Activated T-cell treated with anti-CD3 and anti-CD28 coated beads for 1 hour (primary cell): ENCODE measurements at regions not wholly inside any gene's neighbourhood (a gene's known extent, or its start where the extent isn't known, plus 50 kb on each side); places are given as distances from the start of the nearest gene placed in this dataset.

ENCODE experiments used
- DNase-seq: peaks from one replicate; pipeline ENCODE4 v3.0.0-alpha.2; 2020; ENCODE audit warnings: low read depth

DNA sequence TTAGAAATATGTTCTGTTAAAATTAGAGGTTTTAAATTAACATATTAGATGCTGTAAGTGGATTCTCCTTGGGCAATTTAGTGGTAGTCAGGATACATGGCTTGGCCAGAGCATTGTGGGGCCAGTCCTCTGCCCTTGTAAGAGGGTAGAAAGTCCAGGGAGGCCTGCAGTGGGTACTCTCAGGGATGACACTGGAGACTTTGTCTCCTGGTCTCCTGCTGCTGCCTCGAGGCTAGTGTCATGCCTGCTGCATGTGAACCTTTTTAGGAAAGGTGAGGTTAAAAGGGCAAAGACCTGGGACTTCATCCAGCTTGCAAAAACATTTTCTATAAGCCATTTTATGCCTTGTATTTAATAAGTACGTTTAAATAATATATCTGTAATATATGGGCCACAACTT lies 96.8 kb upstream of the PROK2 start:
- no peak for DNase-seq

DNA sequence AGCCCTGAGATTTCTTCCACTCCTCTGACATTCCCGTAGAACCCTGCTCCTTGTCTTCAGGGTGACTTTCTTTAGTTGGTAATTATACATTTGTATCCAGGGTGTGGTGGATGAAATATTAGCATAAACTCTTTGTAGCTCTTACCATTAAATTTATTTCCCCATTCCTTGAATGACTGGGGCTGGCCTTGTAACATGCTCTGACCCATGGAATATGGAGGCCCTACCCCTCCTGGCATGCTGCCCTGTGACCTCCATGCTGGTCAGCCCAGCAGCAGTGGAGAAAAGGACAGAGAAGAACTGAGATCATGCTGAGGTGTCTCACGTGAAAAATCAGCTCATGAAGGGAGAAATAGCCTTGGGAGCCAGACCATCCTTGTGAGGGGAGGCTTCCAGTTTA lies 96.1 kb upstream of the PROK2 start:
- no peak for DNase-seq

DNA sequence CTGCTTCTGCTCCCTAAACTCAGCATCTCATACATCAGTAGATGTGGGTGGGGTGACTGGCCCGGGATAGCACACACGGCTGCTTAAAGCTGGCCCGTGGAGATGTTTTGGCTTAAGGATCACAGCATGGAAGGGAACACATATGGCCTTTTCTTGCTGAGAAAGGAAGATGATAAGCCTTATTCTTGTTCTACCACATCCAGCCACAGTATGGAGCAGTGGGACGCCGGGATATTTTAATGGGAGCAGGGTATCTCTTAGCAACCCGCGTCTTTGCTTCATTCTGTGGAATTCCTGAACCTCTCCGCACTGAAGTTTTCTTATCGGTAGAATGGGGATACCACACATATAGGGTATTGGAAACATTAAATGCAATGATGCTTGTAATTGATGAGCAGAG lies 94.1 kb upstream of the PROK2 start:
- no peak for DNase-seq

DNA sequence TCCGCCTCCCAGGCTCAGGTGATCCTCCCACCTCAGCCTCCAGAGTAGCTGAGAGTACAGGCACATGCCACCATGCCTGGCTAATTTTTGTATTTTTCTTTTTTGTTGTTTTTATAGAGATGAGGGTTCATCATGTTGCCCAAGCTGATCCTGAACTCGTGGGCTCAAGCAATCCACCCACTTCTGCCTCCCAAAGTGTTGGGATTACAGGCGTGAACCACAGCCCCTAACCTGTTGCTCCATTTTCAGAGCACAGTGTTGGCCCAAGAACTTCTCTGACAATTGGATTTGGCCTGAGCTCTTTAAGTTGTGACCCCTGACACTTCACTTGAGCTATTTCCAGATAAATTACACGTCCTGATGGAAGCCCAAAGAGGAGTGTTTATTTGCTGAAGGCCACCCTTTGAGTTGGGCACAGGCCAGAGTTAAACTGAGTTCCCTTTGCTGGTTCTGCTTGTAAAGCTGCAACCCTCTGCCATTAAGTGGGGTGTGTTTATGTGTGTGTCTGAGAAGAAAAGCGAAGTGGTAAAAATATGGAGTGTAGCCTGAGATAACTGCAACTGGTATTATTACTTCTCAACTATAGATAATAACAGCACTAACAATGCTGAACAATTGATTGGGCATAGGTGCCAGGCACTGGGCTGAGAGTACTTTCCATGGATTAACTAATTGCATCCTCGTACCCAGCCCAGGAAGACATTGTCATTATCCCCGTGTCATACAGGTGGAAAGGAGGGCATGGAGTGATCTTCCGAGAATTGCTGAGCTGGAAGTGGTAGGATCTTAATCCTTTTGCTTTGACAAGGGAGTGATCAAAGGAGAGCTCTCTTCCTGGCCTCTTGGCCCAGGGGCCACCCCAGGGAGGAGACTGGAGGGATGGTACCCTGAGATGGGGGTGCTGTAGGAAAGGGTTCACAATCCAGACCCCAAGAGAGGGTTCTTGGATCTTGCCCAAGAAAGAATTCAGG lies 91.5 kb upstream of the PROK2 start:
- DNase-seq: no peak

DNA sequence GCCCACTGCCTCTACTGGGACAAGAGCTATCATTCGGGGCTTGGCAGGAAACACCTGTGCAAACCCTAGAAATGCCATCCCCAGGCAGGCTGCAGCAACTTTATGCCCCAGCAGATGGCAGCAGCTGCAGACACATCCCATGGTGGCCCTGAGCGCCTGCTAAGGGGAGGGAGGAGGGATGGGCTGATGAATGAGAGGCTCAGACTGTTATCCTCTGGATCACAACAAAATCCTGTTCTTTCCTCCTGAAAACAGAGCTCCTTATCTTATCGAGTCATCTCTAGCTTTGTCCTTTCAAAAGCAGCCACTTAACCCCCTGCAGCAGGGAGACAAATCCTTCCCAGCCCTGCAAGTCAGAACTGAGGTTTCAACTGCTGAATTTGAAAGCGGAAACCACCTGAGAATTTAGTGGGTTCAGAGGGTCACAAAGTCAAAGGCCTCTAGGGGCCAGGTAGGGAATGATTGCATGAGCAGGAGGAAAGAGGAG lies 90.6 kb upstream of the PROK2 start:
- peak; percentile 68 for DNase-seq

DNA sequence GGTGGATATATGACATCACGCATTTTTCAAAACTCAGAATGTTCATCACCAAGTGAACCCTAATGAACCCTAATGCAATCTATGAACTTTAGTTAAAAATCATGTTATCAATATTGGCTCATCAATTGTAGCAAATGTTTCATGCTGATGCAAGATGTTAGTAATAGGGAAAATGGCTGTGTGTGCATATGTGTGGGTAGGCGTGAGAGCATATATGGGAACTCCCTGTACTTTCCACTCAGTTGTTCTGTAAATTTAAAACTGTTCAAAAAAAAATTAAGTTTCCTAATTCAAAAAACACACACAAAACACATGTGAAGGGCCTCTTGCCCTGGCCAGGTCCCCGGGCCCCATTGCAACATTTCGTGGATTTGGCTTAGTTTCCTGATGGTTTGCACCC lies 89.7 kb upstream of the PROK2 start:
- no peak for DNase-seq

DNA sequence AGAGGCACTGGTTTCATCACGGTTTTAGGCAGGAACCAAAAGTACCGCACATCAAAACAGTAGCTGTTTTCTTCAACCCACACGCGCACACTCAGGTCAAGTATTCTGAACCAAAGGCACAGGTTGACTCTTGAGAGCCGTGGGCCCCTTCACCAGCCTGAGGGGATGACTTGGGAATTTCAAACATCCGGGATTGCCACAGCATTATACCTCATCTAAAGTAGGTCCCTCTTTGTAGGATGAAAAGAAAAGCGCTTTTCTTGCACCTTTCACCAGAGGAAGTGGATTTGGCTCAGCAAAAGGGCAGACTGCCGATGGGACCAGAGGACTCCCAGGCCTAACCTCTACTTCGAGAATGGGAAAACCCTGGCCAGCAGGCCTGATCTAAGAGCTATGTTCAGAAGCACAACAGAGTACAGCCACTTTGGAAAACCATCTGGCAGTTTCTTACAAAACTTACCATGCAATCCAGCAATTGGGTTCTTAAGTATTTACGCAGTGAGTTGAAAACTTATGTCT lies 88.2 kb upstream of the PROK2 start:
- DNase-seq: no peak

DNA sequence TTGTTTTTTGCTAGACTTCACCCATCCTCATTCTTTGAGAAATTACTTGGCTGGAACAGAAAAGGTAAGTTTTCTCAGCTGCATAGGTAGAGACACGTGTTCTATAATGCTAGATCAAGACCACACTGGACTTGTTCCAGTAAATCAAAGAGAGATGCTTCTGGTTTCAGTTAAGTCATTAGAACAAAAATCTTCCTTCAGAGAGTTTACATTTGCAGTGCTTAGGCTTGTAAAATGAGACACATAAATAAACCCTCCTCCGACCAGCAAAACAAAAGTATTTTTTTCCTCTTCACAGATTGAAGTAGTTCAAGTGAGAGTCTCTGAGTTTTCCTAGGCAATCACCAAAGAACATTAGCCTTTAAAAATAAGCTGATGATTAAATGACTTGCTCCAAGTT lies 87.3 kb upstream of the PROK2 start:
- no peak for DNase-seq

DNA sequence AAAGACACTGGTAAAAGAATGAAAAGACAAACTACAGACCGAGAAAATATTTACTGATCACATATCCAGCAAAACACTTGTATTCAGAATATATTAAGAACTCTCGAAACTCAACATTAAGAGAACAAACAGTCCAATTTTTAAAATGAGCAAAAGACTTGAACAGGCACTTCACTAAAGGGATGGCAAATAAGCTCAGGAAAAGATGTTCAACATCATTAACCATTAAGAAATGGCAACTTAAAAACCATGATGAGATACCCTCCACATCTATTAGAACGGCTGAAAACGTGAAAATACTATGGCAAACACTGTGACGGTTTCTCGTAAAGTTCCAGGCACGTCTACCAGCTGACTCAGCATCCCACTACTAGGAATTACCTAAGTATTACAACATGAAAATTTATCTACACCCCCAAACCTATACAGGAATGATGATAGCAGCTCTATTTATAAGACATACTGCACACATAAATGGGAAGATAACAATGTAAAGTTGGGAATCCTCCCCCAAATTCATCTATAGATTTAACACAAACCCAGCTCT lies 86.1 kb upstream of the PROK2 start:
- no peak for DNase-seq

DNA sequence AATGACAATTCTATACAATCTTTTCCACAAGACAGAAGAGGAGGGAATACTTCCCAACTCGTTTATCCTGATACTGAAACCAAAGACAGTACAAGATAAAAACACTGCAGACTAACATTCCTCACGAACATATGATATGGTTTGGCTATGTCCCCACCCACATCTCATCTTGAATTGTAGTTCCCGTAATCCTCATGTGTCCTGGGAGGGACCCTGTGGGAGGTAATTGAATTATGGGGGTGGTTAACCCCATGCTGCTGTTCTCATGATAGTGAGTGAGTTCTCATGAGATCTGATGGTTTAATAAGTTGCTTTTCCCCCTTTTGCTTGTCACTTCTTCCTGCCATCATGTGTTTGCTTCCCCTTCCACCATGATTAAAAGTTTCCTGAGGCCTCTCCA lies 83.9 kb upstream of the PROK2 start:
- DNase-seq: no peak

DNA sequence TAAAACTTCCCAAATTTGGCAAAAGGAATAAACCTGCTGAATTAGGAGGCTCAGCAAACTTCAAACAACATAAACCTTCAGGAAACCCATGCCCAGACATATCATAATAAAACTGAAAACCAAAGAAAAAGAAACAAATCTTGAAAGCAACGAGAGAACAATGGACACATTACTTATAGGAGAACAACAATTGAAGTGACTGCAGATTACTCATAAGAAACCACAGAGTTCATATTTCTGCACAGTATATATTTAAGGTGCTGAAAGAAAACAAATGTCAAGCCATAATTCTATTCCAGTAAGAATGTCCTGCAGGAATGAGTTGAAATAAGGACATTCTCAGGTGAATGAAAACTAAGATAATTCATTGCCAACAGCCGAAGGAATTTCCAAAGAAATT lies 80.8 kb upstream of the PROK2 start:
- DNase-seq: no peak

DNA sequence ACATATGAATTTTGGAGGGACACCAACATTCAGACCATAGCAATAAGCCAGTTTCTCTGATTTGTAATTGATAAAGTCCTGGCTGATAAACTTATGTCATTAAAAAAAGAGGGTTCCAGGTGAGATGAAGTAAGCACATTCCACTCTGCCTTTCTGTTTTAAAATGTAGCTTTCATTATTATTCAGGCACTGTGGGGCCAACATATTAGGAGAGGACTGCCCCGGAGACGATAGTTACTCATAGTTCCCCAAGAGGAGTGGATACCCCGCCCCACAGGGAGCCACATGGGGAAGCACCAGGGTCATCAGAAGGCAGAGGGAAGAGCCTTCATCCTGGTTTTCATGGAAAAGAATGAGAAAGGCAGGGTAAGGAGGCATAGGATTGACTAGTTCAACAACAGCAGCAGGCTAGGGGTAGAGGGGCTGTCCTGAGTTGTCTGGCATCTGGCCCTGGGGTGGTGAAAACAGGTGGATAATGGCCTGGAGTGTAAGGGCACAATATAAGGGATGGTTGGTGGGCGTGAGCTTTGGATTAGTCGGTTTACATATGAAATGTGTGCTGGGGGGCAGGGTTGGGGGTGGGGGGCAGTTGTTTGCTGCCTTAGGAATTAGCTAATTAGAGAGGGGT lies 78.7 kb upstream of the PROK2 start:
- DNase-seq: no peak

DNA sequence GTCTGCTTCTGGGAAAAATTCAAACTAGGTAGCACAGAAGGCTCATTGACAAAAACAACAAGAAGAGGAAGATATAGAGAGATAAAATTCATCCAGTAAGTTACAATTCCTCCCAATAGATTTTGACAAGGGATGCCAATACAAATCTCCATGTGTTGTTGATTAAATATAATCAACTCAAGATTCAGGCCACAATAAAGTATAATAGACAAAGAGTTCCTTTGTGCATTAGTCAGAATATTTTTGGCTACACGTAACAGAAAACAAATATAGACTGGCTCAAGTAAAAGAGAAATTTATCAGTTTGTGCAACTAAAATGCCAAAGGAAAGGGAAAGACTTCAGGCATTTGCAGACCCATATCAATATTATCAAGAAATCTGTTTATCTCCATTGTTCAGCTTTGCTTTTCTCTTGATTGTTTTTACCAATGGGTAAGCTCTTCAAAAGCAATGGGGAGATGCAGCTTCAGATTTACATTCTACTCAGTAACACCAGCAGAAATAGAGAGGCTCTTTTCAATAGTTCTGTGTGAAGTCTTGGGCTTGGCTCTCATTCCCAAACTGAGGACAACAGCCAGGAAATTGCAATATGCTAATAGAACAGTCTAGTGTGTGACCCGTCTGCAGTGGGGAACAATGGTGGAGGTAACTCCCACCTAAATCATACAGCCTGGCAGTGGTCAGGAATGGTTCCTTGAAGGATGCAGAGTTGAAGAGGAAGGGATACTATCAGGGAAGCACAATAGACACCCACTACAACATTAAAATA lies 77.6 kb upstream of the PROK2 start:
- no peak for DNase-seq

DNA sequence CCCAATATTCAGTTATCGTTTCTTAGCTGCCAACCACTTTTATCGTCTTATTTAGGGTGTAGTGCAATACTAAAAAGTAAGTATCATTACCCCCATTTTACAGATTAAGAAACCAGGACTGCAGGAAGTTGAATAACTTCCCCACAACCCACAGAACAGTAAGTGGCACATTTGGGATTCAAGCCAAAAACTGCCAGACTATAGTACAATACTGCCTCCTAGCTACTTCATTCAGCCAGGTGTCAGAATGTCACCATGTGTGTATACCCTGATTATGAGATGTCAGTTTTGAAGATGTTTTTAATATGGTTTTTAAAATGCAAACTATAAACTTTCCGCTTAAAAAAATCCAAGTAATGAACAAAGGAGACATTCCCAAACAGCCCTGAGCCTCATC lies 74.2 kb upstream of the PROK2 start:
- DNase-seq: no peak

DNA sequence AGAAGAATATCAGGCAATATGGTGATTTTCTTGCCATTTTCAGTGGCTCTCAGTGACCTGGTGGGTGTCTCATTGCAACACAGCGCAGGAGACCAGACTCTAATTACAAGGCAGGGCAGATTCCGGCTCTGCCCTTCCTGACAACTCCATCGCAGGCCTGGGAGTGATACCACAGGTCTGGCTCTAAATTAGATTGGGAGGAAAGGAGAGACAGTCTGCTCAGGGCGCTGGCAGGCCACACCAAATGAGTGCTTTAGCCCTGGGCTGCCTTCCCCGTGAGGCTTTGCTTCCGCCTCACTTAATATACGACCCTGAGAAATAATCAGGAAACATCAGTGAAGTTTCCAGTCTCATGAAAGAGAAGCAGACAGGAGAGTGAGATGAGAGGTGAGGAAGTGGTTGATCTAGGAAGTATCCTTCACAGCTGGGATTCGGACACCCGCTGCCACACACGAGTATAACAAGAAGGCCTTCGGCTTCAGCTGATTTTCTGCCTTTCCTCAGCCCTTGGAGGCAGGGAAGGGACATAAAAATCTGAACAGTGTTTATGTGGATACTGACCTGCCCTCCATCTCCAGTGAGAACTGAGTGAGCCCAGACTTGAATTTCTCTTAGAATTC lies 73.7 kb upstream of the PROK2 start:
- no peak for DNase-seq

DNA sequence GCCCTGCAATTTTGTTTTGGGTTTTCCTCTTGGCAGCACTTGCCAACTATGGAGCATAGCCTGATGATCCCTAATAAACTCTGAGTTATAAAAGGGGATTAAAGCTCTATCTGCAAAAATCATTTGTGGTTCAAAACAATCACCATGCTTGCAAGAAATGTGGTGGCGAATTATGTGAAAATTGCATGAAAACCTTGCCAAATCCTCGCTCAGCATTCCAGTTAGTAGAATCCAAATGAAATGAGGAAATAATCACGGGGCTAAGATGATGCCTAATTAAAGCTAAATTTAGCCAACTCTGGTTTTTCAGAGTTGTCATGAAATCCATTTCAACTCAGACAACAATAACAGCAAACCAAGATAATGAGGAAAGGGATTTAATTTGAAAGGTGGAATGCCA lies 73.0 kb upstream of the PROK2 start:
- no peak for DNase-seq

DNA sequence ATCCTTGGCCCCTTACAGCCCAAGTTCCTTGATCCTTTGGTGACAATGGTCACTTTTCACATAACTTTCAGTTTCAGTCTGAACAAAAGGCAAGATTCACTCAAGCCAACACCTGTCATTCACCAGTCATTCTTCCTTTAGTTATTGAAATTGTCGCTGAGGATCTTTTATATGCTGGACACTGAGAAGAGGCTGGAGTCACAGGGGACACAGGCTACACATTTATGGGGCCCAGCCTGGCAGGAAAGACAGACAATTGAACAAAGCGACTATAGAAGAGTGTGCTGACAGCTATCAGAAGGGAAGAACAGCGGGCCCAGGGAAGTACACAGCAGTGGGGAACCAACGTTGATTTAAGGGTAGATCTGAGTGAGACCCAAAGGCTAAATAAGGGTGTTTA lies 69.8 kb upstream of the PROK2 start:
- no peak for DNase-seq

DNA sequence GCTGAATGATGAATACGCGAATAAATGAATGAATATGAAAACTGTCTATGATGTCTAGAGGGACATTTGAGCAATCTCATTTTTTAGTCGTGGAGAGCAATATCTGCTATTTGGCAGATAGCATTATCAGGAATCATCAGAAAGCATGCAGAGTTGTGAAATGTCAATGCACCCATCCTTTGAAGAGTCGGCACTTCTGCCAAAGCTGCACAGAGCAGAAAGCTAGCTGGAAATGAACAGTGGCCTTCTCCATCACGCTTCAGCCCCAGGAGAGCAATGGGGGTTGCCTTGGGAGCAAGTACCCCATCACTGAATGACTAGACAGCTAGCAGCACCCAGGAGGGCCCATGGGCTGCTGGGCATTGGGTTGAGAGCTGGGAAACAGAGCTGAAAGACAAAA lies 69.1 kb upstream of the PROK2 start:
- no peak for DNase-seq

DNA sequence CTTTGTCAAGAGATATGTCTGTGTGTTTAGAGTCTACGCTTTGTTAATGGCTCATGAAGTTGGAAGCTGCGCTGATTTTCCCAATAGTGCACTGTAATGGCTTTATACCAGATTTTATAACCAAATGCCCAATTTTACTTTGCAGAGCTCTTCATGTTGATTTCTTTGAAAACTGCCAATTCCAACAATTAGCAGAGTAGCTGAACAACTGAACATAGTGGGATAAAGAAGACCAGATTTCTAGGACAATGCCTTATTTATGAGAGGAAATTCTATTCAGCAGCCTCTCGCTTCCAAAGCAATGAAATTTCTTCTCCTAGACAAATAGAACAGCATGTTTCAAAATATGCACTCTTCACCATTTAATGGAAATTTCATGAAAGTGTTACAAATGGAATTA lies 66.9 kb upstream of the PROK2 start:
- DNase-seq: no peak

DNA sequence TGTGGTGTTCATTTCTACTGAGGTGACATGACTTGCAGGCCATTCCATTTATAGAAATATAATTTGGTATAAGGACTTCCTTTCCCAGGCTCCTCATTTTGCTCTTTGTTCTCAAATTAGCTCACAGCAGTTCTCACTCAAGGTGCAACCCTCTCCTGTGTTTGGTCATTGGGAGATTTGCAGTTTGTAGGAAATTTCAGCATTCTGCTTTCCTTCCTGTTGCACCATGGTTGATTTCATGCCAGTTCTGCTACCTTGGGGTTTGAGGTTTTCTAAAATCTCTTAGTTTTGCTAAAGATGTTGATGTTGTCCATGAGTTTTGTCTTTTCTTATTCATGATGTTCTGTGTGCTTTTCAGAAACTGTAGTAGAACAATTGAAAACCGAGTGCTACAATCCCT lies 65.7 kb upstream of the PROK2 start:
- DNase-seq: no peak

DNA sequence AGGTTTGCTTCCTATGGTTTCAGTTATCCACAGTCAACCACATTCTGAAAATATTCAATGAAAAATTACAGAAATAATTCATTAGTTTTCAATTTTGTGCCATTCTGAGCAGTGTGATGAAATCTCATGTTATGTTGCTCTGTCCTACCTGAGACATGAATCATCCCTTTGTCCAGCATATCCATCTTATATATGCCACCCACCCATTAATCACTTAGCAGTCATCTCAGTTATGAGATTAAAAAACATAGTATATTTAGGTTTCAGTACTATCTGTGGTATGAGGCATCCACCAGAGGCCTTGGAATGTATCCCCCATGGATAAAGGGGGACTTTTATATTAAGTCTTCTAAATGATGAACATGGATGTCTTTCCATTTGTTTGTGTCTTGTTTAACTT lies 64.7 kb upstream of the PROK2 start:
- no peak for DNase-seq

DNA sequence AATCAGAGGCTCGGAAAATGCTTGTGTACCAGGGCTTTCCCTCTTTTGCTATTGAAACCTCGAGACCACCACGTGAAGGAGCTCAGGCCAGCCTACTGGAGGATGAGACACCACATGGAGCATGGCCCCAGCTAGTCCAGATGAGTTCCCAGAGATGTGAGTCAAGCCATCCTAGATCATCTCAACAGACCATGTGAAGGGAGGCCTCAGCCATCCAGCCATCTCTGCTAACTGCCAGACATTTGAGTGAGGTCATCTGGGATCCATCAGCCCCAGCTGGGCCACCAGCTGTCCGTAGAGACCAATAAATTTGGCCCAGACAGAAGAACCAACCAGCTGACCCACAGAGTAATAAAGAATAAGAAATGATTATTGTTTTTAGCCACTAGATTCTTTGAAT lies 62.8 kb upstream of the PROK2 start:
- no peak for DNase-seq
